GM04503 (cell line): ENCODE measurements at regions not wholly inside any gene's neighbourhood (a gene's known extent, or its start where the extent isn't known, plus 50 kb on each side); places are given as distances from the start of the nearest gene placed in this dataset.

Experiments used
- DNase-seq: peaks from one replicate; pipeline ENCODE4 v3.0.0-alpha.2; 2012; ENCODE audit warnings: low read depth

DNA sequence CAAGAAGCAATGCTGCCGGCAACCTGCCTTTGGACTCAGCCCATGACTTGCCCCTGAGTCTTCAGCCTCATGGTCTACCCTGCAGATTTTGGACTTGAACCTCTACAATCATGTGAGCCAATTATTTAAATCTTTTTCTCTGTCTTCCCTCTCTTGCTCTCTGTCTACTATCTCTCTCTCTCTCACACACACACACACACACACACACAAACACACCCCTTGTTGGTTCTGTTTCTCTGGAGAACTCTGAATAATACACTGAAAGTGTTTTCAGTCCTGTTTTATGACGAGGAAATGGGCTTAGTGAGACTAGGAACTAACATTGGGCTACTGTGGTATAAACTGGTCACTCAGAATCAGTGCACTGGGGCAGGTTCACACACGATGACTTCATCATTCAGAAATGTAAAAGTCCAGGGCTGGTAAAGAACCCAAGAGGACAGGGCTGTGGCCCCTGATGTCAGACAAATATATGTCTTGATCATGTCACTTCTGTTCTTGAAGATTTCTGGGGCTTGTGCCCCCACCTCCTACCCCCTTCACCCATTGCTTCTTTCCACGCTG lies 266.1 kb upstream of the SIX2 start:
- no peak for DNase-seq

DNA sequence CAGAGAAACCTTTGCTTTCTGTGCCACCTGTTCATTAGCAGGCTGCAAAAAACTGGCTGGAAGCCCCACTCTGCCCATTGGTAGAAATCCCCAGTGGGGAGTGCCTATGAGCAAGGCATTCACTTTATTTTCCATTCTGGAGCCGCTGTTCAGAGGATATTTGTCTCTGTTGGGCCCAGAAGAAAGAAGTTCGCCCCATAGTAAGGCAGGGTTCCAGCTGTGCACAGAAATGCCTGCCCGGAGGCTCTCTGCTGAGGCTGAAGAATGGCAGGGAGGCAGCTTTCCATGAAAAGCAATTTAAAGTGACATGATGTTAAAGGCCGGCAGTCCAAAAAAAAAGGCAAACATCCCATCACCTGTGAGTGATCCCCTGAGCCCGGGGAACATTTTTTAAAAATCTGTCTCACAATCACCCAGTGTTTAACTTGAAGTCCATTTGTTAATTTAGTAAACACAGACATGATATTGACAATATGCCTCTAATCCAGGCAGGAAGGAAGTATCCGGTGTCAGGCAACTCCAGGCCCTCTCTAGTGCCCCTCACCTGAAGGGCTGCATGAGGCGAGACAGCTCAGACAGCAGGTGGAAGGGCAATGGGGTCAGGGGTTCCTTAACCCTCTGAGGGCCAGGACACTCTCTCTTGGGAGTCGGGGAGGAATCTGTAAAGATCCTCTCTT lies 265.1 kb upstream of the SIX2 start:
- no peak for DNase-seq

DNA sequence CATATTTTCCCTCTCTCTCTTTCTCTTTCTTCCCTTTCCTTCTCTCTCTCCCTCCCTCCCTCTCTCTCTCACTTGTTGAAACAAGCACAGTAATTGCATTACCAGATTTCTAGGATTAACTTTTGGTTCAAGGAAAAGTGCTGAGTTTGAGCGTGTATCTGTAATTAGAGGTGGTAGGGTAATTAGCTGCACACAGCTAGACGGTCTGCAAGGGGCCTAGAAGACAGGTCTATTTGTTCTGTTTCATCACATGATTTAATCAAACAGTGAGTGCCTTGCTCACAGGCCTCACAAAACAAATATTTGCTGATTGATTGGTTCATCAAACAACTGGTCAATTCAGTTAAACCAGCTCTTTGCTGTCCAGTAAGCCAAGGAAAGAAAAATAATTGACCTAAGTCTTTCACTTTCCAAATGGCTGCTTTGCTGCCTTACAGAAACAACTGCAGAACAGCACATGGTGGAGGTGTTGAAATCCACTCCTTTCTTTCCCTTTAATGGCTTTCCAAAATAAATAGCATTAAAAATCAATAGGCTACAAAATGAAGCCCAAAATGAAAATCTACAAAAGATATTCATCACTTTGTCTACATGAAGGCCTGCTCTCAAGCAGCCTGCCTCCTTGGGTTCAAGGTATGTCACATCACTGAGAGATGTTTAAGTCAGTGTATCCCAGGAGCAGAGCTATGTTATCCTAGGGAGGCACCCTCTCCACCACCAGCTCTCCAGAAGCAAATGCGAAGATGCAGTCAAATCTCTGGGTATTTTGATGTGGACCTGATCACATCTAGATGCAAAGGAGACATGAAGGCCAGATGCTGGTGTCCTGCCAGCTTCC lies 264.4 kb upstream of the SIX2 start:
- DNase-seq: no peak

DNA sequence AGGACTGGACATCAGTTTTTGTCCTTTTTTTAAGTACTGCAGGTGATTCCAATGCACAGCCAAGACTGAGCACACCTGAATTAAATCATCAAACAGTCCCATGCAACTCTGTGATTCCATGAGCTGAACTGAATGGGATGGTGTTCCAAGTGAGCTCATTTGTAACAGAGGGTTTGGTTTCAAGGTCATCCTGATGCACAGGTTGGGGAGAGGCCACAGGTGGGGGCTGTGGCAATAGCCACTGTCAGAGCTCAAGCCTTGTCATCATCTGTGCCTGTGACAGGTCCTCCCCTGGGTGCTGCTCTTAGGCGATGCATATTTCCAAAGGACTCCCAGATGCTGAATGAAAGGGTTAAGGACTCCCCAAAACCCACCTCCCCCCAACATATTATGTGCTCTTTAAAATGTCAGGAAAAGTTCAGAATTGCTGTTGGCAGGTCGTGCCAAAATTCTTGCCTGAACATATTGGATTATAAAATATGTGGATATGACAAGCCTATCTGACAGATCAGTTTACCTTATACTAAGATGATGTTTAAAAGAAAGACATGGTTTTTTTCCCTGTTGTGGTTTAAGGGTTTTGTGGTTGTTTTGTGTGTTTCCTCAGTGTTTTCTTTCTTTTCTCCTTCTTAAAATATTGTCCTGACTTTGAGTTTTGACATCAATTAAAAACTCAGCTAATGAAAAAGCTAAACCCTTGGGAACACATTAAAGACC lies 263.5 kb upstream of the SIX2 start:
- DNase-seq: no peak

DNA sequence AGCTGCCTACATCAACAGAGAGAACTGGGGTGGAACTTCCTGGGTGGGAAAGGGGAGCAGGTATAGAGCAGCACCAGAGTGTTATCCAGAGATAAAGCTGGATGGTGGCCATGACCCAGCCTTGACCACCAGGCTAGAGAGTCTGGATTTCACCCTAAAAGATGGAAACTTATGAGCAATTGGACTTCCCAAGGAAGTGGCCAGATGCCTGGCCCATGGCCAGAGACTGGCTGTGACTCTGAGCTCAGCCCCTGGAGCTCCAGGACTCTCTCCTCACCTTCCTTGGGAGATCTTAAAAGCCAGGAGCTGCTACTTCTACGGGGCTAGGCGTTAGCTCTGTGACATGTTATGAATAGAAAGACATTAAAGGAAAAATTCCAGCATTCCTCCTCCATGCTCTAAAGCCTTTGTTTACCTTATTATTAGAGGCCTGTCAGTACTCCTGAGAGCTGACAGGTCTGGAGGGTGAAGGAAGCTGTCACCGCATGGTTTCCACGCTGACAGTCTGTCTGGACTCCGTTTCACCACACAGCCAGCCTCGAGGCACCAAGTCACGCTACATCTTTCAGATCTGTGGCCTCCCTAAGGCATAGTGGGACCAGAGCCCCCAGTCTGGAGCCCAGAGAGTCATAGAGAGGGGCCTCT lies 260.0 kb upstream of the SIX2 start:
- no peak for DNase-seq

DNA sequence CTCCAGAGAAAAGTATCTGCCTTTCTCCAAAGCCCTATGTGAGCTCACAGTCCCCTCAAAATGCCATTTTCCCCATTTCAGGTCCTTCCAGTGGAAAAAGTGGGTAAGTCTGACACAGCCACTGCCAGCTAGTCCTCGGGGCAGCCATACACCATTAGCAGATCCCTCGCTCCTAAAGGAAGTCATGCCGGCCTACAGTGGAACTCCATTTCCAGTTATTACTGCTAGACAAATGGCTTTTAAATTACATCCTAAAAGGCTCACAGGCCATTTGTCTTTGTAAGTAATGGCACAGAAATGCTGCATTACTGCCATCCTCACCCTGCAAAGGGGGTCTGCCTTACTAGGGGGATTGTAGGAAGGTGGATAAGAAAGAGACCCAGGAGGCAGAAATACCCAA lies 259.4 kb upstream of the SIX2 start:
- no peak for DNase-seq

DNA sequence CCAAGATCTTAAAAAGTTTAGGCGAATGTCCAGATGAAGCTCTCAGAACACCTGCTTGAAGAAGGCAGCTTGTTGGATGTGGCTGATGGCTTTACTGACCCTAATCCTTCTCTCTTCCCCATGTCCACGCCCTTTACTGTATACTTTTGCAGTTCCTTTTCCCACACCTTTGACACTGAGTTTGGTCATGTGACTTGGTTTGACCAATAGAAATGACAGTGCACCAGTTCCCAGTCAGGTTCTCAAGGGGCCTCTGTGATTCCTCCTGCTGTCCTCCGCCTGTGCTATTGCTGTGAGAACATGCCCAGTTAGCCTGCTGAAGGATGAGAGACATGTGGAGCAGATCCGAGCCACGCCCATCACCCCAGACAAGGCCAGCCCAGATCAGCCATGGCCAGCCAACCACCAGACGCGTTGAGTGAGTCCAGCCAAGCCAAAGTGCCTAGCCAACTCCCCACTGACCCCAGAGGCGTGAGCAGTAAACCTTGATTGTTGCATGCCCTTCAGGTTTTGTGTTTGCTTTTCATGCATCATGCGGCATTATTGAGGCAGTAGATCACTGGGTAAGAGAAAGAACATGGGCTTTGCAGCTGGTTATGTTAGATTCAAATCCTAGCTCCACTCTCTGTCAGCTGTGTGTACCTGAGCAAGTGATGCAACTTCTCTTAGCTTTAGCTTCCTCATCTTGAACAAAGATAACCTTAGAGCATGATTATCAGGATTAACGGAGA lies 258.0 kb upstream of the SIX2 start:
- no peak for DNase-seq

DNA sequence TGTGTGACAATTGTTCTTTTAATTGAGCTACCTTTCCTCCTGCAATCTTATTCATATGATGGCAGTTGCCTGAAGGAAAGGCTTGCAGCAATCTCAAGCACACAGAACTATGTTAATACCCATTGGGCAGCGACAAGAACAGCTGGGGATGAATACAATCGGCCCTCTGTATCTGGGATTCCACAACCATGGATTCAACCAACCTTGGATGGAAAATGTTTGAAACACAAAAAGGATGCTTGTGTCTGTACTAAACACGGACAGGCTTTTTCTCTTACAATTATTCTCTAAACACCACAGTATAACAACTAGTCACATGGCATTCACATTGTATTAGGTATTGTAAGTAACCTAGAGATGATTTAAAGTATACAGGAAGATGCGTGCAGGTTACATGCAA lies 256.1 kb upstream of the SIX2 start:
- no peak for DNase-seq

DNA sequence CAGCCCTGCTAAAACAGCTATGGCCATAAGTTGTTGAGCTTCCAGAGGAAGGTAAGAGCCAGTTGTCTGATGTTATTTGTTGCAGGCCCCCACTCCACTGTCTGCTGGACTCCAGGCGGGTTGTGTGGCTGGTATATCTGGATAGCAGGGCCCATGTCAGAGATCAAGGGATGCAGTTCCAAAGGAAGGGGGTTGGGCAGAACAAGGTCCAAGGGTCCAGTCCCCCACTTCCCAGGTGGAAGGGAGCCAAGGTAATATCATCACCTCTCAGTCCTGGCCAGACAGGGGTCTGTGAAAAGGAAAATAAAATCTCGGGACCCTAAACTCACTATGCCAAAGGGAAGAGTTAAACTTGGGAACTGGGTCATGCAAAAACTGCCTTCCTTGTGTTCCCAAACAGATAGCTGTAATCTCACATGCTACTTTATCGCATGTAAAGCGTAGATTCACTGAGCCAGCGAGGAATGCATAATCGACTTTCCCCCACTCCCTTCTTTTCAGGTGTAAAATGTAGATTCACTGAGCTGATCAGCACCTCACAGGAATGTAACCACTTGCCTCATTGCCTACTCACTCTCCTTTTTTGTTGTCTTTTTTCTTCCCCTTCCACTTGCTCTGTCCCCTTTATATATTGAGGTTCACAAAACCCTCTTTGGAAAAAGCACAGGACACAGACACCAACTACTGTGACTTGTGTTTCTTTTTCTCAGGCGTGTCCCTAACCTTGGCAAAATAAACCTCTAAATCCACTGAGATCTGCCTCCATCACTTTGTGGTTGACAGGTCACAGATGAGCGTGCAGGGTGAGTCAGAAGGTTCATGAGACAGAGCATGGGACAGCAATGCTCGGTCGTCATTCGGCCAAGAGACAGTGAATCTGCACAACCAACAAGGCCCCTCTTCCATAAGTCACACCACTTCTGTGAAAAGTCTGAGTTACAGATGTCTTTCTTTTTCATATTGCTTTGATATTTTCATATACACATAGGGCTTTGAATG lies 255.3 kb upstream of the SIX2 start:
- no peak for DNase-seq

DNA sequence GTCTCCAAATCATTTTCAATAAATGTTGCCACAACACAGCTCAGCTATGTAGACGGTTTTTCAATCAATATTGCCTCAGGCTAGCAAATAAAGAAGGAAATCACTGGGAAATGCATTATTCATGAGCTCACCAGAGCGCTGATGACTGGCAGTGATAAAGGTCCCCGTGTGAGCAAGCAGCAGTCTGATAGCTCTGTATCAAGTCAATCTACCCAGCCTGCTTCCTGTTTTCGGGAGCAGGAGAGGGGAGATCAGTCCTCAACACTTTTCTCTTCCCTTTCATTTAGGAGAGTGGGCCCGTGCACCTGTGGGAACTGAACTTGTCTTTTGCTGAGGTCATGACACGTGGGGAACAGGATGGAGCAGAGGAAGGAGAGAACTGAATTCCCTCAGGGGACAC lies 253.9 kb upstream of the SIX2 start:
- DNase-seq: no peak

DNA sequence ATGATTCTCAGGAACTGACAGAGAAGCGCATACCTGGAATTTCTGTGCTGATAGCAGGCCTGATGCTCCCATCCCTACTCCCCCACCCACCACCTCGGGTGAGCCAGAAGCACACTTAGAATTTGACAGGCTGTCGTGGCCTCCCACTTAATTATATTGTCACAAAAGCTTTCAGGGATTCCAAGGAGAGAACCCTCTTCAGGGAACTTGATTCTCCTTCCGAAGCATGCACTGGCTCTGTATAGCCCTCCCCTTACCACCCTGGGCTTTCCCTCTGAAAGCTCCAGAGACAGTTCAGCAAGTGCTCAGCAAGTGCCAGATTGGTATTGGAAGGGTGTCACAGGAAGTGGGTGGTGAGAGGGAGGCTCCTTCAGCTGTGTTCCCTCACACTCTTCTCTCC lies 252.5 kb upstream of the SIX2 start:
- no peak for DNase-seq

DNA sequence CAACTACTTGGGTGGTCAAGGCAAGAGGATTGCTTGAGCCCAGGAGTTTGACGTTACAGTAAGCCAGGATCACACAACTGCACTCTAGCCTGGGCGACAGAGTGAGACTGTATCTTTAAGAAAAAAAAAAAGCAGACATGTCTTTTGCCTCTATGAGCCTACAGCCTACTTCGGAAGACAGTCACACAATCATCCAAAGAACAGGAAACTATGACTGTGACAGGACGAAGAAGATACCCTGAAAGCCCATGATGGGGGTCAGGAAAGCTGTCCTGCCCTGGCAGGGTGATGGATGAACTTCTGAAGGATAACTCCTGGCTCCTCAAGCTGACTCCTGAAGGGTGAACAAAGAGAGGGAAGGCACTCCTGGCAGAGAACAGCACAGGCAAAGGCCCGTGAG lies 251.7 kb upstream of the SIX2 start:
- no peak for DNase-seq

DNA sequence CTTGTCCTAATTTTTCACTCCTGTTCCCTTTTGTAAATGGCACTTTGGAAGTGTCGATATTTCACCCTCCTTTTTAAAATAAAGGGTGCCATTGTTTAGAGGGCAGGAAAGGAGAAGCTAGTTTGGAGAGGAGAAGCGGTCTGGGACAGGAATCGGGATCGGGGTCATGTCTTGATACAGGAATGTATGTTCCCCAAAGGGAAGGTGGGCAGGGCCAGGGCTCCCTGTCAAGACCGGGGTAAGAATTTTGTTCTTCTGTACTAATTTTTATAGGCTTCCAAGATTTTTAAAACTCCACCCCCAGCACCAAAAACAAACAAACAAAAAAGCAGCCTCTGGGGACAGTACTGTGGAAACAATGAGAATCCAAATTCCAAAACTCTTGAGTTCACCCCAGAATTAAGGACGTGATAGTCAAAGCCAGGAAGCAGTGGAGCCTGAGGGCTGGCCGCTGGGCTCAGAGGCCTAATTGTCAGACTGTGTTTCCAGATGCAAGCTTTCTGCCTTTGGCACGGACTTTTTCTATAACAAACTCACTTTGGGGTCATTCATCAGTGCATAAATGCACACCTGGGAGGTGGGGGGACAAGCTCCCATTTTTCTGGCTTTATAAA lies 250.4 kb upstream of the SIX2 start:
- DNase-seq: no peak

DNA sequence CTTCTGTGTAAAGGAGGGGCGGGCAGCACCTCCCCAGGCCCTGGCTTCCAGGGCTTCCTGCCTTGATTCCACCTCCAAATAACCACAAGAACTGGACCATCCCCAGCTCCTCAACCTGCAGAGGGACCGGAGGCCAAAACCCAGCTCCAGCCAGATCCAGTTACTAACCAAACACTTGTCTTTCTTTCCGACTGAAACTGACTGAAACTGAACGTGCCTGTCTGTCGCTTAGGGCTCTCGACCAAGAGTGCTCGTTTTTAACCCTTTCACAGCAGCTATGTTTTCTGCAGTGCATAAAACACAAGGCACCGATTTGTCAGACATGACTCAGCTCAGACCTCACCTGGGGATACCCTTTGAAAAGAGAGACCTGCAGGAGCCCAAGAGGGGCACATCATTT lies 249.9 kb upstream of the SIX2 start:
- DNase-seq: no peak

DNA sequence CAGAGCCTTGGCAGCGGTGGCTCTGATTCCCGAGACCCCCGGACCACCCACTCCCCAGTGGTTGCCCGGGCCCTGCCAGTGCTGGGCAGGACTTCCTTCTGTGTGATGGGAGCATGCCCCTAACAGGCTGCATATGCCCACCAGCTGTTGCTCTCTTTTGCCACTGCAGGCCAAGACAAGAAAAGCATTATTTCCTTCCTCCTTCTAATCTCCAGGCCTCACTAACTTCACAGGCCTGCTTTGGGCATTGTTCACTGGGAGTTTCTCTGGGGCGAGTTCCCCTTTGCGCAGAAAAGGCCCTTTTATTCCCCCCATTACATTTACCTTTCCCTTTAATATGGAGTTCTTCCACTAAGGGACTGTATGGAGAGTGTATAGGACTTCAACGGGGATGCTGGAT lies 249.1 kb upstream of the SIX2 start:
- no peak for DNase-seq

DNA sequence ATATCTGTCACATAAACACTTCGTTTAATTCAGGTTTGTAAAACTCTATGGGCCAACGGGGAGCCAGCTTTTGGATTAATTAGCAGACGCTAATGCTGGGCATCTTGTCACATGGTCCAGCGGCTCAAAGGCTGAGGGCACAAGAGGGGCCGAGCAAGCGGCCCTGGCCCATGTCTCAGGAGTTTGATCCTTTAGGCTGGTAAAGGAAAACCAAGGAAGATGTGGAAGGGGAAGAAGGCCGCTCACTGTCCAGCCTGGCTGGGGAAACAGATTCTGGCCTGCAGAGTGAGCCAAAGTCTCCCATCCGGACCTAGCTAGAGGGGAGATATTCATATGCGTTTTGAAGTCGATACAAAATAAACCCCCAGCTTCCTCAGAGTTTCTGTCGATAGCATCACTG lies 248.6 kb upstream of the SIX2 start:
- DNase-seq: no peak

DNA sequence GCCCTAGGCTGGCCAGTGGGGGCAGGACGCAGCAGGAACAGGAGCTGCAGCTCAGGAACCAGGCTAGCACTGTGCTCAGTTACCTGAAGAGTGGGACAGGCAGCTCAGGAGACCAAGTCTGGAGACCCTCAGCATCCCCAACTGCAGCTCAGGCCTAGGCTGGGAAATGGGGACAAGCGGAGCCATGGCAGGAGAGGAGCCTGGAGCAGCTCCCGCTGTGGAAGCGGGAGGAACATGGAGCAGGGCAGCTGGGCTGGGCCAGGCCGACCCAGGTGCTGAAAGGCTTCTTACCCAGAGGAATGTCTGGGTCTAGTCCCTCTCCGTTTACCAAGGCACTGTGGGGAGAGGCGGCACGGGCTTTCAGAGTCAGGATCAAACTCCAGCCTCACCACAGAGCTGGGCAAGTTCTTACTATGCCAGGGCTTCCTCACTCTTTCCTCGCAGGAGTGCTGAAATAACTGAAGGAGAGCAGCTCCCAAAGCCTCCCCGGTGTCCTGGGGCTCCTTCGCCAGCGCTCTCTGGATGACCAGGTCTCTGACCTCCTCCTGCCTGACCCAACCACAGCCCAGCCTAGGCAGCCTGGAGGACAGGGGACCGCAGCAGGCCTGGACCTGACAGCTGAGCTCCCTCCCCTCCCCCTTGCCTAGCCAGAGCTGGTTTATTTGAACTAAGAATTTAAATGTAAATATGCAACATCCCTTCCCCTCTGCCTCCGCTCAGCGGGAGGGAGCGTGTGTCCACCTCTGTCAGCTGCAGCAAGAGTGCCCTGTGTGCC lies 247.8 kb upstream of the SIX2 start:
- DNase-seq: no peak

DNA sequence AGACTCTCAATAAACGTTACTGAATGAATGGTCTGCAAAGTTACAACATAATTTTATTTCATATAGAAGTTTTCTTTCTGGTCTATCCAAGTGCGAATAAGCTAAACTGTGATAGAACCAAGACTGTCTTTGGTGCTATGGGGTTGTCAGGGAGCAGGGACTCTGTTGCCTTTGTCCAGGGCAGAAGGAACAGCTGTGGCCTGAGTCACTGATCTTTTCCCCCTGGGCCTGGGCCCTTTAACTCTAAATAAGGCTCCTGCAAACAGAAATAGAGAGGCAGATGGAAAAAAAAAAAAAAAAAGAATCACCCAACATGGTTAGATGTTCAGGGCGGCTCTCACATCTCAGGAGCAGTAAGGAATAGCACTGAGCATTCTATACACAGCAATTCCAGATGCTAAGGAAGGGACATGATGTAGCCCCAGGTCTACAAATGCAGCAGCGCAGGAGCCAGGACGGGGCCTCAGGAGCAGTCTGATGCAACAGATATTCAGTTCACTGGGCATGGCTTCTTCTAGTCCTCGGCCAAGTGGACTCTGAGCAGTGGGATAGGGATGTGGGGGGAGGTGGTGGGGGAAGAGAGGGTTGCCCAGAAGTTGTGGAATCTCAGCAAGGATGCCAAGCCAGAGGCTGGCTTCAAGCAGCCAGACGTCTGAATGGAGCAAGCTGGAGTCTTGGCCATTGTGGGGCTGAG lies 247.1 kb upstream of the SIX2 start:
- DNase-seq: no peak

DNA sequence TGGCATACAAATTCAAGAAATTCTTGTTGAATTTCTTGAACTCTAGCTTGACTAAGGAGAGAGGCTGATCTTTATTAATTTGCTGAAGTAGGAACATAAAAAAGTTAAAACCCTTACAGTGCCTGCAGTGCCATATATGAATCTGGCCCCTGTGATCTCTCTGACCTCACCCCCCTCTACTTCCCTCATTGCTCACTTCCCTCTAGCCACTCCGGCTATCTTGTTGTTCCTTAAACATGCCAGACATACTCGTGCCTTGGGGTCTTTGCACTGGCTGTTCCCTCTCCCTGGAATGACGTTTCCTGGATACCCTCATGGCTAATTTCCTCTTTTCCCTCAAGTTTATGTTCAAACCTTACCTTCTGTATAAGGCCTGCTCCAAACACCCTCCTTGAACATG lies 246.3 kb upstream of the SIX2 start:
- DNase-seq: no peak
